PC-9 (cell line): ENCODE measurements at regions not wholly inside any gene's neighbourhood (a gene's known extent, or its start where the extent isn't known, plus 50 kb on each side); places are given as distances from the start of the nearest gene placed in this dataset.

ENCODE experiments used
- BruUV-seq: library from RNA; stranded (reverse); fragments of 400-500 nt; replicated peaks from 2 replicates; lab custom pipeline; 2021; lab: Mats Ljungman, UMichigan
- CTCF ChIA-PET: fragments of 300-600 bp; sonication (Branson Sonifier 250); formaldehyde crosslinking; loops from one replicate; lab custom pipeline; 2022; ENCODE audit warnings: antibody characterized with exemption; lab: Charles Lee
- POLR2A ChIA-PET: fragments of 300-600 bp; sonication (Branson Sonifier 250); formaldehyde crosslinking; loops from one replicate; lab custom pipeline; 2022; ENCODE audit warnings: antibody characterized with exemption; ENCODE audit not compliant: unreplicated experiment; lab: Charles Lee
- DNase-seq, 2 experiments: peaks; one replicate each; pipeline versions ENCODE4 v3.0.0 to v3.0.0-alpha.2; 2015 to 2022; ENCODE audit warnings: mixed read lengths in 1 of 2
- H2AFZ ChIP-seq: fragments of 200-600 bp; sonication (generic); 2 replicates; pipeline ENCODE4 v1.8.1; 2017; ENCODE audit warnings: antibody characterized with exemption
- H3F3A ChIP-seq: fragments of 200-600 bp; sonication (generic); 2 replicates; pipeline ENCODE4 v1.8.1; 2017; ENCODE audit warnings: antibody characterized with exemption, mild to moderate bottlenecking, low read depth; ENCODE audit not compliant: insufficient read depth
- H3K27ac ChIP-seq: fragments of 200-600 bp; sonication (generic); 2 replicates; pipeline ENCODE4 v1.6.1; 2016; ENCODE audit warnings: mixed run types
- H3K27me3 ChIP-seq: fragments of 200-600 bp; sonication (generic); 2 replicates; pipeline ENCODE4 v1.6.1; 2016; ENCODE audit warnings: low read depth, mixed run types; ENCODE audit not compliant: insufficient read depth
- H3K36me3 ChIP-seq: fragments of 200-600 bp; sonication (generic); 2 replicates; pipeline ENCODE4 v1.6.1; 2016; ENCODE audit warnings: low read depth, mixed run types
- H3K4me1 ChIP-seq: fragments of 200-600 bp; sonication (generic); replicated peaks from 2 replicates; pipeline ENCODE4 v1.6.1; 2016; ENCODE audit warnings: mixed run types; ENCODE audit not compliant: insufficient read depth
- H3K4me2 ChIP-seq: fragments of 200-600 bp; sonication (generic); 2 replicates; pipeline ENCODE4 v1.6.1; 2017; ENCODE audit warnings: mixed run types
- H3K4me3 ChIP-seq: fragments of 200-600 bp; sonication (generic); 2 replicates; pipeline ENCODE4 v1.6.1; 2016; ENCODE audit warnings: mixed run types
- H3K79me2 ChIP-seq: fragments of 200-600 bp; sonication (generic); 2 replicates; pipeline ENCODE4 v1.6.1; 2017; ENCODE audit warnings: low read depth, mixed run types
- H3K9me2 ChIP-seq: fragments of 200-600 bp; sonication (generic); 2 replicates; pipeline ENCODE4 v1.8.1; 2017; ENCODE audit warnings: mild to moderate bottlenecking; ENCODE audit not compliant: insufficient read depth
- H3K9me3 ChIP-seq: fragments of 200-600 bp; sonication (generic); 2 replicates; pipeline ENCODE4 v1.8.1; 2016; ENCODE audit warnings: low read depth; ENCODE audit not compliant: insufficient read depth
- H4K20me1 ChIP-seq: fragments of 200-600 bp; sonication (generic); 2 replicates; pipeline ENCODE4 v1.8.1; 2017; ENCODE audit not compliant: insufficient read depth
- EZH2 ChIP-seq: fragments of 200-600 bp; sonication (generic); IDR thresholded peaks from 2 replicates; pipeline ENCODE4 v1.8.0; 2017; ENCODE audit warnings: antibody characterized with exemption, low read depth
- intact Hi-C: fragments of 100-400 bp; cut with micrococcal nuclease; formaldehyde crosslinking; loops from one replicate; pipeline ENCODE4 v1.10.0; 2022; ENCODE audit not compliant: unreplicated experiment
- TF ChIP-seq, protein P1 (sequence below): fragments of 200-600 bp; sonication (generic); conservative IDR thresholded peaks from 2 replicates; pipeline ENCODE4 v1.6.1; 2017; ENCODE audit warnings: mixed run types, antibody characterized with exemption, mild to moderate bottlenecking, moderate library complexity

DNA sequence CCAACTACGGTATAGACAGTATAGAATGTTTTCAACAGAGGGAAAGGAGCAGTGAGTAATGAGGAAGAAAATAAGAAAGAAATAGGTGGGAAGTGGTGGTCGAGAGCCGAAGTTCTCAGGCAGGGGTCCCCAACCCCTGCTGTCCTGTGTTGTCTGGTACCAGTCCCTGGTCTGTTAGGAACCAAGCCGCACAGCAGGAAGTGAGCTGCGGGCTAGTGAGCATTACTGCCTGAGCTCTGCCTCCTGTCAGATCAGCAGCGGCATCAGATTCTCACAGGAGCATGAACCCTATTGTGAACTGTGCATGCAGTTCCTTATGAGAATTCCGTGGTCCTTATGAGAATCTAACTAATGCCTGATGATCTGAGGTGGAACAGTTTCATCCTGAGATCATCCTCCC is 107.3 kb upstream of the PTPRR start:
- Histone ChIP-seq H3K27me3 (0 out of 2 replicates have a peak, but pooled peaks cover 7% of the 10 kb centered on the region), H3K4me2 (no peak overlapping the region), H4K20me1 (no peaks in the 10 kb centered on the region), H3K27ac (no peak overlapping the region), H3K79me2 (no peaks in the 10 kb centered on the region), H3K9me3 (no peaks in the 10 kb centered on the region), H3F3A (no peaks in the 10 kb centered on the region), H3K9me2 (no peaks in the 10 kb centered on the region), H2AFZ (0 out of 2 replicates have a peak overlapping the region, but pooled peaks have one; percentile 52), H3K4me1 (no peaks in the 10 kb centered on the region), H3K4me3 (no peak overlapping the region), H3K36me3 (no peaks in the 10 kb centered on the region)
- TF ChIP-seq, protein P1, sequence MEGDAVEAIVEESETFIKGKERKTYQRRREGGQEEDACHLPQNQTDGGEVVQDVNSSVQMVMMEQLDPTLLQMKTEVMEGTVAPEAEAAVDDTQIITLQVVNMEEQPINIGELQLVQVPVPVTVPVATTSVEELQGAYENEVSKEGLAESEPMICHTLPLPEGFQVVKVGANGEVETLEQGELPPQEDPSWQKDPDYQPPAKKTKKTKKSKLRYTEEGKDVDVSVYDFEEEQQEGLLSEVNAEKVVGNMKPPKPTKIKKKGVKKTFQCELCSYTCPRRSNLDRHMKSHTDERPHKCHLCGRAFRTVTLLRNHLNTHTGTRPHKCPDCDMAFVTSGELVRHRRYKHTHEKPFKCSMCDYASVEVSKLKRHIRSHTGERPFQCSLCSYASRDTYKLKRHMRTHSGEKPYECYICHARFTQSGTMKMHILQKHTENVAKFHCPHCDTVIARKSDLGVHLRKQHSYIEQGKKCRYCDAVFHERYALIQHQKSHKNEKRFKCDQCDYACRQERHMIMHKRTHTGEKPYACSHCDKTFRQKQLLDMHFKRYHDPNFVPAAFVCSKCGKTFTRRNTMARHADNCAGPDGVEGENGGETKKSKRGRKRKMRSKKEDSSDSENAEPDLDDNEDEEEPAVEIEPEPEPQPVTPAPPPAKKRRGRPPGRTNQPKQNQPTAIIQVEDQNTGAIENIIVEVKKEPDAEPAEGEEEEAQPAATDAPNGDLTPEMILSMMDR, result no peak
- no peak for TF ChIP-seq EZH2
- no TSS peak for BruUV-seq
- ChIA-PET CTCF (no interaction called here), POLR2A (no interaction called here)
- intact Hi-C loops, result no loop called here
- no peak for DNase-seq

DNA sequence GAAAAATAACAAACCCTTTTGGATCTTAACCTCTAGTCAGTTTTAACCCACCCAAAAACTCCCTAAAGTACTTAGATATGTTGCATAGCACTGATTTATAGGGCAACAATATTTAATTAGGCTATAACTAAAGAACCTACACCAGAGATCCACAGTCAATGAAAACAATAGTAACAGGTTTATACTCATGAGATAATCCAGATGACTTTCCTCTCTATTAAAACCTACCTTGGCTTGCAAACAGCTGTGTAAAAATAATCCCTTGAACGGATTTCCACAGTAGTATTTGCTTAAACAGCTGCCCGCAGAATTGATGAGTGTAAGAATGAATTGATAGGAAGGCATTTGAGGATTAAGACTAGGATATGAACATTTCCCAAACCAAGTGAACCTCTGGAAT is 104.3 kb upstream of the PTPRR start:
- Histone ChIP-seq H3K4me3 (no peak overlapping the region), H3K36me3 (no peaks in the 10 kb centered on the region), H3K9me3 (no peaks in the 10 kb centered on the region), H3K4me2 (no peak overlapping the region), H3K4me1 (no peaks in the 10 kb centered on the region), H3K27me3 (0 out of 2 replicates have a peak, but pooled peaks cover 7% of the 10 kb centered on the region), H3F3A (no peaks in the 10 kb centered on the region), H3K79me2 (no peaks in the 10 kb centered on the region), H2AFZ (no peak overlapping the region), H3K27ac (no peak overlapping the region), H3K9me2 (no peaks in the 10 kb centered on the region), H4K20me1 (no peaks in the 10 kb centered on the region)
- ChIA-PET CTCF (no interaction called here), POLR2A (no interaction called here)
- intact Hi-C loops, result no loop called here
- no peak for DNase-seq
- TF ChIP-seq EZH2, result no peak
- TF ChIP-seq, protein P1, result no peak
- no TSS peak for BruUV-seq

DNA sequence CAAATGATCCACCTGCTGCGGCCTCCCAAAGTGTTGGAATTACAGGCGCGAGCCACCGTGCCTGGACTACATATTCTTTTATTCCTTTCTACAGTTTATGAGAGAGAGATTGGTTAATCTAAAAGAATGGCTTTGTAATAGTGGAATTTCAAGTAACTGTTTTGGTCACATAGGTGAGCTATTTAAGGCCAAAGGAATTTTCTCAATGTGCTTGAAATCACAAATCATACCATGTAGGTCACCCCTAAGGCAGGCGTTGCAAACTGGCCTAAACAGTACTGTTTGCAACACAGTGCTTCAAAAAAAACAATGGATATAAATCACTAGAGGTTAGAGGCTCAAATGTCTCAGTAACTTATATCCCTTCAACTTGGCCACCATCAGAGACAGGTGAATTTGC is 103.7 kb upstream of the PTPRR start:
- no peaks in the 10 kb centered on the region for H3F3A ChIP-seq
- no peaks in the 10 kb centered on the region for H3K36me3 ChIP-seq
- BruUV-seq, result no TSS peak
- no peaks in the 10 kb centered on the region for H3K9me2 ChIP-seq
- no peak overlapping the region for H3K4me2 ChIP-seq
- POLR2A ChIA-PET, result no interaction called here
- H3K27ac ChIP-seq, result no peak overlapping the region
- 0 out of 2 replicates have a peak, but pooled peaks cover 2% of the 10 kb centered on the region for H3K27me3 ChIP-seq
- H4K20me1 ChIP-seq, result no peaks in the 10 kb centered on the region
- H3K4me3 ChIP-seq, result no peak overlapping the region
- H3K9me3 ChIP-seq, result no peaks in the 10 kb centered on the region
- no peaks in the 10 kb centered on the region for H3K79me2 ChIP-seq
- no peak overlapping the region for H2AFZ ChIP-seq
- no peaks in the 10 kb centered on the region for H3K4me1 ChIP-seq
- no peak for DNase-seq
- CTCF ChIA-PET, result no interaction called here
- no peak for TF ChIP-seq EZH2
- TF ChIP-seq, protein P1, result no peak
- intact Hi-C loops, result no loop called here
